HG02973 (cell line): ENCODE measurements at regions not wholly inside any gene's neighbourhood (a gene's known extent, or its start where the extent isn't known, plus 50 kb on each side); places are given as distances from the start of the nearest gene placed in this dataset.

Experiments used
- ATAC-seq: cut with Tn5 transposase; IDR thresholded peaks from one replicate; pipeline ENCODE4 v1.9.1; 2021; ENCODE audit warnings: moderate library complexity; ENCODE audit not compliant: unreplicated experiment

DNA sequence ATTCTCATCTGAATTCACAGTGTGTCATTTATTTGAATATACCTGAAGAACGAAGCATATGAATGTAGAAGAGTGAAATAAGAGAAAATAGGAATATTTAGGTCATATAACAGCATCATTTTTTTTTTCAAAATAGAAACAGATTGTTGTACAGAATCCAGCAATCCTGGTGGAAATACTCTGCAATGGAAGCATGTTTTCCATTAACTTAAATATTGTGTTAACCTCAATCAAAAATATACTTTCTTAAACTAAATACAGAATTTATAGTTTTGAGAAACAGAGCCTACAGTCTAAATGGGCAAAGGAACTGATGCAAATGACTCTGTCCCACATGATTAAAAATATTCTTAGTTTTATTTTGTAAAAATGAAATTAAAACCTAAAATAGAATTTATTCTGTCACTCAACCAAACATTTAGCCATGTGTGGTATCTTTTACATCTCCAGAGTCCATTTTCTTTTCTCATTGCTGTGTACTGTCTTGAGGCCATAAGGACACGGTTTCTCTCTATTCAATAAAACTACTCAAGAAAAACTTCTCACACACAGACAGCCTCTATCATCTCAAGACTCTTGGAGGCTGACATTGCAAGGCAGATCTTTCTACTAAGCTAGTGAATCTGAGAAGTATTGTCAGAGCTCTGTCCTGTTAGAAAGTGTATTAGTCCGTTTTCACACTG lies 322.6 kb downstream of the LTN1 start:
- ATAC-seq, result no peak

DNA sequence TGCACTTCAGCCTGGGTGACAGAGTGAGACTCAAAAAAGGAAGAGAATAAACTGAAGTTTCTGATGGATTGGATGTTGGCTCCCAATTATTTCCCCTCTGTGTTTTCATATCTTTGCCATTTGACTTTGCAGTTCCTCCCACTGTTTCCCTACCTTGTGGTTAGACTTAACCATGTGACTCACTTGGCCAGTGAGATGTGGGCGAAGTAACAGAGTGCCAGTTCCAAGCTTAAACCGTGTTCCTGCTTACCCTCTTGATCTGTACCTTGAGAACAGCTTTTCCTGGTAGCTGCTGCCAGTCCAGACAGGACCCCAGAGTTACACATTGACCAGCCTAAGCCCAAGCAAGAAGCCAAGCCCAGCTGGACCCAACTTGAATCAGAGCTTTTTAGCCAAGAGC lies 323.4 kb downstream of the LTN1 start:
- no peak for ATAC-seq

DNA sequence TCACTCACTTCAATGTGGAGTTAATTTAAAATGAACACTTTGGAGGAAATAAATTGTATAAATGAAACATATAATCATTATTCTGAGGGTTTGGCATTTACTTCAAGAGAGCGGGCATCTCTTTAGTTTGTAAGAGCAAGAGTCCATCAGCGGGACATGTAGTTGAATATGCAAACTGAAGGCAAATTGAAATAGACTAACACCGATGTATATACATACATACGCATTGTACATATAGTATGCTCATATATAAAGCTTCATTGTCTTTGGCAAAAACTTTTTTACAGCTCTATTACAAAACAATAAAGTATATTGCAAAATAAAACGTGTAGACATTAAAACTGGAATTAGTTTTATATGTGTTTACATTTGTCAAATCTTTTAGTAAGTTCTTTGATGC lies 328.9 kb downstream of the LTN1 start:
- no peak for ATAC-seq

DNA sequence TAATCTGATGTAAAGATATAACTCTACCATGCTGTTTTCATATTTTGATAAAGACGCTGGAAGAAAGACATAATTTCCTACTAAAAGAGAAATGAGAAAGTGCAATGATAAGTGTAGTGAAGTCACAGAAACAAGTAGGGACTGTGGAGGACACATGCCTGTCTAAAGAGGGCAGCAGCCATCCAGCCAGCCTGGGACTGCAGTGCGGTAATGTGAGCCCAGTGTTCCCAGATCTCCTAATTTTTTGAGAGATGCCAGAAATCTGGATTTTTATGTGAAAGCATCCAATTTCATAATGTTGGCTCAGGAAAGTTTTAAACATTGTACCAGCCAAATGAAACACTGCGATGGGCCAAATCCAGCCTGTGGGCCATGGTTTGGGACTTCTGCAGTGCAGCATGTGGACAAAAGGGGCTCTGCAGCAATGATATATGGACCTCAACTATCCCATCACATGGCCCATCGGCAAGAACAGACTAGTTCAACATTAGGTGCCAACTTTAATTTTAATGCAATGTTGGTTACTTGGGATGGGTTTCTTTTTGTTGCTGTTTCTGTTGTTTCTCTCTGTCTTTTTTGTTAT lies 329.5 kb downstream of the LTN1 start:
- no peak for ATAC-seq

DNA sequence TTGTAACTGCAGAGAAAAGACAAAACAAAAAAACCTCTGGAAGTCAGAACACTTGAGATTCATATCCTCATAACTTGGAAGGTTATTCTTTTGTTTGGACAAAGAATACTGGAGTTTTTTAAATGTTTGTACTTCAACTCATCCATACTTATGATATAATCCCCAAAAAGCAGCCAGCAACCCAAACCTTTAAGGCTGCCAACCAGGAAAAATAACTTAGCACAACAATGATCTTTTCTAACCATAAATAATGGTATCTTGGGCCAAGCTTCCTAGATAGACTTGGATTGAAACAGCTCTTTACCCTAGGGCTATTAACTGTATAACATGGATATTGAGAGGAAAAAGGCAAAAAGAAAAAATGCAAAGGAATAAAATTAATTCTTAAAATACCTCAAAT lies 335.1 kb downstream of the LTN1 start:
- no peak for ATAC-seq

DNA sequence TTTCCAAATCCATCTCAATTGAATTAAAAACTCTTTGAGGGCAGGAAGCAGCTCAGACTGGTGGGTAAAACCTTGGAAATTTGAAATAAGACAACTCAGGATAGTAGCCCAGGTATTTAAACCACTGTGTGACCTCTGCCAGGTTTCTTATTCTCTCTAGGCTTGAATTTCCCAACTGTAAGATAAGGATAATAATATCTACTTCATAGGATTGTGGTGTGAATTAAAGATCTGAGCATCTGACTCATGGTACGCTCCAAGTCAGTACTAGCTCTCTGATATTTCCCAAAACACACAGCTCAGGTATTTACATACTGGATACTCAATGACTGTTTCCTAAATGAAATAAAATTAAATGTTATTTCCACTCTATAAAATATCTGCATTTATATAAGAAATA lies 337.2 kb downstream of the LTN1 start:
- no peak for ATAC-seq

DNA sequence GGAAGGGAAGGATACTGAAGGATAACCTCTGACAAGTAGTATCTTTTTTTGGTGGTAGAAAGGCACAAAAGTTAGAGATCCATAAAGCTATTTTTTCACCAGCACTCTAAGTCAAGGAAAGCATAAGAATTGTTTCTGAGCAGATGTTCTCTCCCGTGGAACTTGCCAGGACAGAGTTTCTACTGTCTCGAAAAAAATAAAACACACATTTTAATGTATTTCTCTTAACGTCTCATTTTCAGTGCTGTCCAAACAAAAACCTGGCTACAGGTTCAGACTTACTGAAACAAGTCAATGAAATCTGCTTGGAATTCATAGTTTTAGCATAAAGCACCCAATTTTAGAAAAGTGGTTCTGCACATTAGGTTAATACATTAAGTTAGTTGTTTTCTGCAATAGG lies 338.3 kb downstream of the LTN1 start:
- ATAC-seq, result no peak

DNA sequence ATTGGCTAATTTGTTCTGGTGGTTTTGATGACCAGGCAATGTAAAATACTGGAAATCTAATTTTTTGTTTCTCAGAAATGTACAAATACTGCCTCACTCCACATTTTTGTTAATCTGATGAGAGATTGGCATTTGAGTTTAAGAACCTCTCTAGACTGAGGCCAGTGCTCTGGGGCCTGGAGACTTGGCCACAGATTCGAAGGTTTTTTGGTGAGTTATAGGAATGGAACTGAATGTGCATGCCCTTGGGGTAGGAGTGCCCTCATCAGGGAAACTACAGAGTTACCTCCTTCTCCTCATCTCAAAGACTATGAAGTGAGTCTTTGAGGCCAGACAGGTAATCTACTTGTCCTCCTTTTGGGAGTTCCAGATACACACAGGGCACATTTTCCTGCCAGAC lies 347.9 kb downstream of the LTN1 start:
- ATAC-seq, result no peak

DNA sequence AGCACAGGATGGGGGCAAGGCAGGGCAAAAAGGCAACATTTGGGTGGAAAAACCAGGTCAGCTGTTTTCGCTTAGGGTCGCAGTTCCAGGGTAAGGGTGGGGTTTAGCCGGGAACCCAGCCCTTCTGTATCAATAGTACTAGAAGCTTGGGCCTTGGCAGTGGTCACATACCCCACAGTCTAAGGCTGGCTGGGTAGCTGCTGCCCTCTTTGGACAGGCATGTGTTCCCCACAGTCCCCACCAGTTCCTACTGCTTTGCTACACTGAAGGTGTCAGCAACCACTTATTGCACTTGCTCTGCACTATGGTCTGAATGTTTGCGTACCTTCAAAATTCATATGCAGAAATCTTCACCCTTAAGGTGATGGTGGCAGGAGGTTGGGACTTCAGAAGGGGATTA lies 349.8 kb downstream of the LTN1 start:
- no peak for ATAC-seq

DNA sequence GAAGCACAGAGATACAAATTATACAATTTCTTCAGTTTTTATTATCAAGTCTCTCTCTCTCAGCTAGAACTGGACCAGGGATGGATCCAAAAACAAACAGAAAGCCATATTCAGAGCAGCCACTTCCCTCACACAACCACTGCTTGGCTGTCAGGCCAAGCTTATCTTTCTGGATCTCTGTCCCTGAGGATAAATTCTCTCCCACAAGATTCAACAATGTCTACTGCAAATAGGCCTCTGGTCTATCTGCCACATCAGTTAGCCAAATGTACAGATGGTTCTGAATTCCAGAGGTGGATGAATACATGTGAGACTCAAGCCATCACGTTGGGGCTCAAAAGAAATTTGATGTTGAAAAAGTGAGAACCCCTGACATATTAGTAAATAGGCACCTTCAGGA lies 350.9 kb downstream of the LTN1 start:
- no peak for ATAC-seq

DNA sequence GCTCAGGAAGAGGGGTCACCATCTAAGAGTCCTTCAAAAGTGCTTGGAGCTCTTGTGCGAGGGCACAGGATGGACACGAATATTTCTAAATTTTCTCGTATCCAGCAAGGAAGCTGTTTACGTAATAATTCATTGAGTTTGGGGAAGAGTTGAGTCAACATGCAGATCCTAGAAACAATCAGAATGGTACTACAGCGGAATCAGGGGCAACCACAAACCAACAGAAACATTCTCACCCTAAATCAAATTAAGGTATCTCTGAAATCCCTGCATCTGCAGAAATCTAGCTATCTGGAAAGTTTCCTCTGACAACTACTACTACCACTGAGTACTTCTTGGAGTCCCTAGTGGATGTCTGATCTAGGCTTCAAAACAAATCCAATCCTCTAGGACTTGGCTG lies 352.4 kb downstream of the LTN1 start:
- no peak for ATAC-seq

DNA sequence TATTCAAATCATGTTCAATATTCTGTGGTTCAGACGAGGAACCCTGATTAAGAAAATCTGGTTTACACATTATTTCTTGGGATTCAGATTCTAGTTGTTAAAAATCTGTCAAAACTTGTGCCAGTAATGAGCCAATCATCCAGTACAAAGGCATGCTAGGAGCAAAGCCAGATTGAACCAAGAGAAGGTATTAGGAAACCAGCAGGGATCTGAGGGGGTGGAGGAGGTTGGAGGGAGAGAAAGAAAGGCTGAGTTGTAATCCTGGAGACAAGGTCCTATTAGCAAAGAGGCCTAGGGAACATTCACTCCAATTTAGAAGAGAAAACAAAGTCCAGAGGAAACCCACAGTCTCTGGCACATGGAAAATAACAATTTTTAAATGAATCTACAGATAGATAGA lies 352.9 kb downstream of the LTN1 start:
- ATAC-seq, result no peak

DNA sequence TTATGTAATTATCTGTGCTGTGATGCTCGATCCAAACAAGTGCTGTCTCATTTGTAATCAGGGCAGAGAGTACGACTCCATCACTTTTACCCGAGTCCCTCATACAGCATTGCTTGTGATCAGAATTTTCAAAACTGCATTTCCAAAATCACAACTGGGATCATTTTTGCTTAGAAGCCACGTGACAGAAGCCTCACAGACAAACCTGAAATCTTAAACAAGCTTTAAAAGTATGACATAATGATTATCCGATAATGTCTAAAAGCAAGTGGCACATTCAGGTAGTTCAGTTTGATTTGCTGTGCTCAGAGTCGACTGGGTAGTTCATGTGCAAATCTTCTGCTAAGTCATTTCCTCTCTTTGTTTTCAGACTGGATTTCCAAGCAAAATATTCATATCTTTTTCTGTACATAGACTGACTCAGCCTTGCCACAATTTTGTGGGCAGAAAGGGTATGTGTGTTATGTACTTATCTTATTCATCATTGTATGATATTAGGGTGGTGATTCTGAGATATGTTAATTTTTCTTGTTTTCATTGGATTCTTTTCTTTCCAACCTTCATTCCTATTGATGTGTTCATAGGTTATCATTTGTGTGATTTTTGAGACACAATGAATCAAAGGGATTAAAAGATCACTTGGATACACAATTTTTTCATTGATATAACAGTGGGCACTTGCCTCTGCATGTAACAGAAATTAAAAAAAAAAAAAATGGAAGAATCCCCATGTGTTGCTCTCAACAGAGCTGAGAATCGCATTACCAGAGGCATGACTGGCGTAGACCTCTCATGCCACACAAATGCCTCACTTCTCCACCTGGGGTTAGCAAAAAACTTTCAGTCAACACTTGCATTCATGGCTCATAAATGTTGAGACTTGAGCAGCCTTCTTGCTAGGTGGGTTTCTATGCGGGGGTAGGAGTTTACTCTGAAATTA lies 355.7 kb downstream of the LTN1 start:
- ATAC-seq, result no peak

DNA sequence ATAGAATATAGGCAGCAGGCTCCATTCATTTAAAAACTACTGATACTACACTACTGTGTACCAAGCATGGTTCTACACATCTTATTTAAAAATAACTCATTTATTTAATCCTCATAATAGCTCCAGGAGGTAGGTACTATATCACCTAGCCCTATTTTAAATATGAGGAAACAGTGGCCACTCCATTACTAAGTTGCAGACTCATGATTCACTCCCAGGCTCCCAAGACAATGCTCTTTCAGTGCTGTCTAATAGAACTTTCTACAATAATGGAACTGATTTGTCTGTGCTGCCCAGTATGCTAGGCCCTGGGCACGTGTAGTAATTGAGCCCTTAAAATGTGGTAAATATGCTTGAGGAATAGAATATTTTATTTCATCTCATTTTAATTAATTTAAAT lies 357.1 kb downstream of the LTN1 start:
- ATAC-seq, result no peak

DNA sequence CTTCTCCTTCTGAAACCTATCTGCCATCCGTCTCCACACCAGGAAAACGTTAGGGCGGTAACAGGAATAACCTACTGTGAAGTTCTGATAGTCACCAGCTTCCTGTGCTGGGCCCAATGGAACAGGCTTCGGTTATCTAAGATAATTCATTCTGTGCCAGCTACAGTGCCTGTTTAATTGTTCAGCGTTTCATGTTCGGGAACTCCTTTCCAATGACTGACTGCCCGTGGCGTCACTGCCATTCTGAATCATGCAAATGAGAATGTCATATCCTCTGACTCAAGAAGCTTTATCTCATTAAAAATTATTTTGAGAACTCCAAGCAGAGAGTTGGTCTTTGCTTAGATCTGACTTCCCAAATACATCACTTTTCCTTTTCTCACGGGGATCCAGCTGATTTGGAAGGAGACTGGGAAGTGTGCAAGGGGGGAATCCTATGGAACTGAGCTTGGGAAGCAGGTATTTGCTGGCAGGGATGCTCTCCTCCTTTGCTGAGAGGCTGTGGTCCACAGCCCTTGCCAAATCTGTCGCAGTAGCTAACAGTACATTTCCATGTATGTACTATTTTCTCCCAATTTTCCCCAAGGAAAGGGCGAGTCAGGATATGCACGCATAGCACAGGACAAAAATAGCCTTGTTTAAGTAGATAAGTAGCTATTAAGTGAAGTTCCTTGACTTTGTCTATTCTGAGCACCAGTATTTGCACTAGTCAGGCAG lies 358.7 kb downstream of the LTN1 start:
- no peak for ATAC-seq

DNA sequence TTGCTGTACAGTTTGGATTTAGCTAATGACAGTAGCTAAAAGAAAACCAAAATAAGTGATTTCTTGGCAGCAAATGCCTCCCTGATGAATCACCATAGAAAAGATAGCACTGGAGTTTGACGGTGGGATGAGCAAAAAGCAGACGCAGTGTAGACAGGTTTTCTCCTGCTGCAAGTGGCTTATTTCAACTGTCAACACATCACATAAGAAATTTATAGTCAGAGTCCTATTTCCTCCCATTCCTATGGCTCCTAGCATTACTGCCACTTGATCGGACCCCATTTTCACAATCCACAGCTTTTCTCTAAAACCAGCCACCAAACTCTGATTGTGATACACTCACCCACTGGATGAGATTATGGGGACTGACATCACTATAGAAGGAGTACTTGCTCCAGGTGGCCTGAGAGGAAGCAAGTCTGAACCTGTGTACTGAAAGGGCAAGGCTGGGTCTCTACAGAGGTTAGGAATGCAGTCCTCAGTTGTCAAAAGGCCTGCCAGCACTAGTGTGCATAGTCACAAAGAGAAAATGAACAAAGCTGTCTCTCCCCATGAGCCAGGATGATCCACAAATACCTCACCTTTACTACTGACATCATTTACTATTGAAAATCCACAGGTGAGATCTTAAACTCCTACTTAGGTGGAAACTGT lies 359.8 kb downstream of the LTN1 start:
- ATAC-seq, result no peak

DNA sequence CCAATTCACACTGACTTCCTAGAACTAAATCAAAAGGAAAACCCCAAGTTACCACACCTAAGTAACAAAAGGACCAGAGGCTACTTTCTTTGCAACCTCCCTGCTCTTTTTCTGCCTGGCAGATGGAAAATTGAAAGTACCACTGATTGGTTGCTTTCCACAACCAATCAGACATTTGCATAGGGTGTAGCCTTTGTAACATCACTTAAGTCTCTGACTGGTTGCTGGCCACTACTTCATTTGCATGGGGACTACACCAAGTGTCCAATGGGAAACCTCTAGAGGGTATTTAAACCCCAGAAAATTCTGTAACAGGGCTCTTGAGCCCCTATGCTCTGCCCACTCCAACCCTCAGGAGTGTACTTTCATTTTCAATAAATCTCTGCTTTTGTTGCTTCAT lies 365.0 kb downstream of the LTN1 start:
- ATAC-seq, result no peak

DNA sequence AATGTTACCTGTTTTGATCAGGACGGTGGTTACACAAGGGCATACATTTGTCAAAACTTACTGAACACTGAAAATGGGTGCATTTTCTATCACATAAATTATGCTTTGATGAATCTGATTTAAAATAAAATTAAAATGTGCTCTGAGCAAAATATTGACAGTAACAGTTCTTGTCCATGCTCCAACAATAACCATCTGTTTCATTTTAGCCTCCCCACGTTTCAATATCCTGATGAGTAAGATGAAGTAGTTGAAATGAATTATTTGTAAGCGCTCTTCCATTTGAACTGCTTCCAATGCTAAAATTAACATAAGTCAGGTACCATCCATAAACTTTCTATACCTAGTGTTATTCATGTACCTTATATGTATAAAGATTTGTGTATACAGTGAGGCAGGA lies 365.4 kb downstream of the LTN1 start:
- ATAC-seq, result no peak

DNA sequence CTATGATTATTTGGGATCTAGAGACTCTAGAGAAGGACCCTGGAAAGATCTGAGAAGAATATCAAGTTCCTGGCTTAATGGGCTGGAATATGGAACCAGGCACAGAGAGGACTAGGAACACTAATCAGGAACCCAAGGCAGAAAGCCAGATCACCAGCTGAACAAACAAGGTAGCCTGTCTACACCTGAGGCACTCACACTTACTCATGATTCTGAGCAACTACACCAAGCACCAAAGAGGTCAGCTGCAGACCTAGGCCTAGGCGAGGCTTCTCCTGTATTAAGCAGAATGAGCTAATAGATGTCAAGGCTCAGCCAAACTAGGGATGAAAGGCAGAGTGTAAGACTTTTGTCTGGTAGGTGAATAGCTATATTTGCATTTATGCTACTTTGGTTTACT lies 368.1 kb downstream of the LTN1 start:
- ATAC-seq, result no peak

DNA sequence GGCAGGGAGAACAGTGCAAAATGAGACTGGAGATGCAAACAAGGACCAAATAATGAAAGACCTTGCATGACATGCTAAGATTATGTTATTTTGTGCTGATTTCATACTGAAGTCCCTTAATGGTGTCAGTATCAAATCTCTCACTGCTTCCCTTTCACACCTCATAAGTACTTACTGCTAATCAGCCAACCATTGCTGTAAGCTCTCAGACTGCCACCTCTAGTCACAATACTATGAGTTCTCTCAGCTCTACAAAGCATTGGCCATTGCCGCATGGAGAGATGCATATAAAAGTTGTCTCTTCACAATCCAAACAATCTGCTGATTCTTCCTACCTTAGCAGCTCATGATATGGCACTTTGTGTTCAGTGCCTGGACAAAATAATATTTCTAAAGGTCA lies 375.4 kb downstream of the LTN1 start:
- no peak for ATAC-seq

DNA sequence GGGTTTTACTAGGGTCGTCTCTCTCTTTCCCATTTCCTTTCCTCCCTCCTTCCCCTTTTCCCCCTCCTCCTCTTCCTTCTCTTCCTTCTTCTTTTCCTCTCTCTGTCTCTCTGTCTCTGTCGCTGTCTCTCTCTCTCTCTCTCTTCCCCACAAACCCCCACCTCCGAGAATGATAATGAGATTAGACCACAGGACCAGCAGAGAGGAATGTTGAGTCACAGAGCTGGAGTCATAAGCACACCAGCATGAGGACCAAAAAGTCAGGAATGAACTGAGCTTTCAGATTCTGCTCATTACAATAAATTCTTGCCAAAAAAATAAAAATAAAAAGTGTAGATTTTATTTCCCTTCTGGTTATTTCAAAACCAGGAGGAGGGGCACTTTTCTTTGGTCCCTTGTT lies 377.4 kb downstream of the LTN1 start:
- no peak for ATAC-seq
